ENCODE measurements at regions not wholly inside any gene's neighbourhood (a gene's known extent, or its start where the extent isn't known, plus 50 kb on each side); places are given as distances from the start of the nearest gene placed in this dataset.

GRCh38 chr15:46701346-46701745, 1016.0 kb upstream of the SEMA6D start:
- Mint-ChIP-seq H3K9me3 (ENCODE audit: insufficient read depth) (peaks cover 9% of the 10 kb centered on the region), H3K27me3 (no peaks in the 10 kb centered on the region), H3K4me3 (no peak overlapping the region), H3K27ac (no peak overlapping the region), H3K4me1 (no peaks in the 10 kb centered on the region)
- ATAC-seq (ENCODE audit: low read depth) (no peak), DNase-seq (no peak)
- TF ChIP-seq CTCF (IDR thresholded peaks at IDR 0.05) (no peak), EZH2 (IDR thresholded peaks at IDR 0.05; ENCODE audit: borderline replicate concordance, insufficient read depth, low read depth, low read length, poor library complexity, severe bottlenecking) (no peak)
- CTCF ChIA-PET, result no interaction called here
- H3K4me2 ChIP-seq (replicated peaks; ENCODE audit: low read depth, low read length, poor library complexity, severe bottlenecking), result no peak overlapping the region
- H3K9me3 ChIP-seq (ENCODE audit: control extremely low read depth in 1 of 3, control insufficient read depth in 2 of 3, insufficient read depth in 1 of 3, low read length in 2 of 3), result no peaks in the 10 kb centered on the region
- H3K36me3 ChIP-seq (replicated peaks in 1 of 2; ENCODE audit: control extremely low read depth in 1 of 2, control insufficient read depth in 1 of 2, extremely low read depth in 1 of 2, insufficient read depth in 2 of 2, low read length in 1 of 2), result no peaks in the 10 kb centered on the region
- POLR2A ChIA-PET, result no interaction called here
- no CpG with 5 or more reads among the region's 1 CpG for WGBS (ENCODE audit: insufficient coverage)
- H4K20me1 ChIP-seq (ENCODE audit: control insufficient read depth, insufficient read depth, low read length, poor library complexity, severe bottlenecking), result no peaks in the 10 kb centered on the region
- H3K27me3 ChIP-seq (replicated peaks in 1 of 4; ENCODE audit: control extremely low read depth in 1 of 4, control insufficient read depth in 3 of 4, insufficient read depth in 4 of 4, low read length in 3 of 4), result no peaks in the 10 kb centered on the region
- intact Hi-C loops (cut with micrococcal nuclease), result no loop called here
- H3K9ac ChIP-seq (ENCODE audit: low read length), result no peak overlapping the region
- no peaks in the 10 kb centered on the region for H3K79me2 ChIP-seq (ENCODE audit: control insufficient read depth, insufficient read depth, low read length)
- no peak overlapping the region for H2AFZ ChIP-seq (ENCODE audit: insufficient read depth, low read depth, low read length, poor library complexity, severe bottlenecking)
- no peak overlapping the region for H3K4me3 ChIP-seq (ENCODE audit: control extremely low read depth in 1 of 5, extremely low read depth in 1 of 5, insufficient read depth in 1 of 5, low read depth in 2 of 5, low read length in 4 of 5)
- no peaks in the 10 kb centered on the region for H3K4me1 ChIP-seq (ENCODE audit: control insufficient read depth in 2 of 2, insufficient read depth in 2 of 2, low read length in 2 of 2)
- no peak overlapping the region for H3K27ac ChIP-seq (ENCODE audit: low read length in 2 of 2)

- TF ChIP-seq EZH2 (IDR thresholded peaks at IDR 0.05; ENCODE audit: borderline replicate concordance, insufficient read depth, low read depth, low read length, poor library complexity, severe bottlenecking) (no peak), CTCF (IDR thresholded peaks at IDR 0.05) (no peak)
- Mint-ChIP-seq H3K4me3 (no peak overlapping the region), H3K27me3 (no peaks in the 10 kb centered on the region), H3K27ac (no peak overlapping the region), H3K4me1 (no peaks in the 10 kb centered on the region), H3K9me3 (ENCODE audit: insufficient read depth) (peaks cover 9% of the 10 kb centered on the region)
- Histone ChIP-seq H3K9me3 (ENCODE audit: control extremely low read depth in 1 of 3, control insufficient read depth in 2 of 3, insufficient read depth in 1 of 3, low read length in 2 of 3) (no peaks in the 10 kb centered on the region), H3K27ac (ENCODE audit: low read length in 2 of 2) (no peak overlapping the region), H3K4me2 (replicated peaks; ENCODE audit: low read depth, low read length, poor library complexity, severe bottlenecking) (no peak overlapping the region), H4K20me1 (ENCODE audit: control insufficient read depth, insufficient read depth, low read length, poor library complexity, severe bottlenecking) (no peaks in the 10 kb centered on the region), H3K27me3 (replicated peaks in 1 of 4; ENCODE audit: control extremely low read depth in 1 of 4, control insufficient read depth in 3 of 4, insufficient read depth in 4 of 4, low read length in 3 of 4) (no peaks in the 10 kb centered on the region), H3K9ac (ENCODE audit: low read length) (no peak overlapping the region), H3K4me3 (ENCODE audit: control extremely low read depth in 1 of 5, extremely low read depth in 1 of 5, insufficient read depth in 1 of 5, low read depth in 2 of 5, low read length in 4 of 5) (no peak overlapping the region), H3K36me3 (replicated peaks in 1 of 2; ENCODE audit: control extremely low read depth in 1 of 2, control insufficient read depth in 1 of 2, extremely low read depth in 1 of 2, insufficient read depth in 2 of 2, low read length in 1 of 2) (no peaks in the 10 kb centered on the region), H3K79me2 (ENCODE audit: control insufficient read depth, insufficient read depth, low read length) (no peaks in the 10 kb centered on the region), H2AFZ (ENCODE audit: insufficient read depth, low read depth, low read length, poor library complexity, severe bottlenecking) (no peak overlapping the region), H3K4me1 (ENCODE audit: control insufficient read depth in 2 of 2, insufficient read depth in 2 of 2, low read length in 2 of 2) (no peaks in the 10 kb centered on the region)
- DNase-seq (no peak), ATAC-seq (ENCODE audit: low read depth) (no peak)
- ChIA-PET POLR2A (no interaction called here), CTCF (no interaction called here)
- intact Hi-C loops (cut with micrococcal nuclease), result no loop called here
- no CpG with 5 or more reads among the region's 4 CpGs for WGBS (ENCODE audit: insufficient coverage)
These were observed 1015.4 kb upstream of the SEMA6D start for GRCh38 chr15:46701896-46702295.

Data from B cell (primary cell).